A204.1 (cell line): ENCODE measurements at regions not wholly inside any gene's neighbourhood (a gene's known extent, or its start where the extent isn't known, plus 50 kb on each side); places are given as distances from the start of the nearest gene placed in this dataset.
"Not testable (repeated sequence)": the region's sequence is repeated elsewhere in the genome, so short reads cannot be mapped to it uniquely, and the experiment has no call there.

ENCODE experiments used
- FAIRE-seq: peaks from 2 replicates; lab custom pipeline; 2012; peaks lifted over from hg19 to GRCh38; lab: Jason Lieb, UNC

DNA sequence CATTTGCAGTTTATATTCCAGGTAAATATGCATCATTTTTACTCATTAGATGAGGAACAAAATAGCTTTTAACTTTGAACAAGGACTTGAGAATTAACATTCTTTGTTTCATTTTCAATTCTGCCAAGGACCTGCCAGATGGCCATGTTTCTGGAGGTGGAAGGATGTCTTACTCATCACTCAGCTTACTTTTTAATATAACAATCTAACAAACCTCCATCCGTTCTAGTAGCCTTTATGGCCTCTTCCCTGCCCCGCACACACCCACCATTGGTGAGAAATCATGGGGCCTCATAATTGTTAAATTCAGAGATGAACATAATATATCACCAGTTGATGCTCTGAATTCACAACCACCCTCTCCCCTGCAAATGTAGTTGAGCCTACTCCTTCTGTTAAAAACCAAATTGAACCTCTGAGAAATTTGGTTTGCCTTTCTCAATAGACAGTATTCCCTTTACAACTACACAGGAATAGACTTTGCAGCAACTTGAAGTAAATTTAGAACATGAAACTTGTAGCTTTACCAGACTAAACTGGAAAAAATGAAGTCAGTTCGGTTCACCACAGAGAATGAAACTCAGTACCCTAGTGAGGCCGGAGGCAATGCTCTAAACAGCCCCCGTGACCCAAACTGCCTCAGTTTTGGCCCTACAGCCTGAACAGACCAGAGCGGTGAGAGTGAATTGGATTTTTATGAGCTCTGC, 50.1 kb upstream of the ACSL4 start:
- no peak for FAIRE-seq

DNA sequence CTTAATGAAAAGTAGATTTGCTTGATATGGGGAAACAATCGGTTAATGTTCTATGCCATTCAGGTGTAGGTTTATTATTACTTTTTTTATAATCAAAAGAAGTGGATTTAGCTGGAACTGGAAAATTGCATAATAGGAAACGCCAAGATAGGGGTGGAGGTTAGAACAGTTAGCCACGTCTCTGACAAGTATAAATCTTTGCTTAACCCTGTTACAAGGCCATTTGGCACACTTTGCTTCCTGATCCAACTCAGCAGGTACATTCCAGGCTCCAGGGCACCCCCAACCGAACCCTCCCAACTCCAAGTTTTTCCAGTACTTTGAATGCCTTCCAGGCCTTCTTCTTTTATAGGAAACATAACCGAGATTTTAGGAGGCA, 50.6 kb upstream of the ACSL4 start:
- no peak for FAIRE-seq

DNA sequence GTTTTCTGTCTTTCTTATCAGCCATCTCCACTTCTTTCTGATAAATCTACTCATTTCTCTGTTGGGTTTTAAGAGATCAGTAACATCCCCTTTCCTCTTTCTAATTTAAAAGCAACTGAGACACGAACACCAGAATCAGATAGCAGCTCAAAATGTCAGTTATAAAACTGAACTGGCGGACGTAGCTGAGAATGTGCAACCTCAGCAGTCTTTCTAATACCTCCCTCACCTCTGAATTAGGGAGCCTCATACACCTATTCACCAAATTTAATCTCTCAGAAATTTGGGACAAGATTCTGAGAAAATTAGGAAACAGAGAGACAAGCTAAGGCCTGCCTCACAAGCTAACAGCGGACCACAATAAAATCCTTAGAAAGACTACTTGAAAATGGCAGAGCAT, 52.0 kb upstream of the ACSL4 start:
- FAIRE-seq = no peak

DNA sequence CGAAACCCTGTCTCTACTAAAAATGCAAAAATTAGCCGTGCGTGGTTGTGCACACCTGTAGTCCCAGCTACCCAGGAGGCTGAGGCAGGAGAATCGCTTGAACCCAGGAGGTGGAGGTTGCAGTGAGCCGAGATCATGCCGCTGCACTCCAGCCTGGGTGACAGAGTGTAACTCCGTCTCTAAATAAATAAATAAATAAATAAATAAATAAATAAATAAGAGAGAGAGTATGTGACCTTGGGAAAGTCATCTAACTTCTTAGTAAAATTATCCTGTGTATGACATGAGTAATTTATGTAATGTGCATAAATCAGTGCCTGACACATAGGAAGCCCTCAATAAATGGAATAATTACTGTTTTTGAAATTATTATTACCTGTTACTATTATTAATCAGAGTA, 57.5 kb upstream of the ACSL4 start:
- not testable (repeated sequence) for FAIRE-seq

DNA sequence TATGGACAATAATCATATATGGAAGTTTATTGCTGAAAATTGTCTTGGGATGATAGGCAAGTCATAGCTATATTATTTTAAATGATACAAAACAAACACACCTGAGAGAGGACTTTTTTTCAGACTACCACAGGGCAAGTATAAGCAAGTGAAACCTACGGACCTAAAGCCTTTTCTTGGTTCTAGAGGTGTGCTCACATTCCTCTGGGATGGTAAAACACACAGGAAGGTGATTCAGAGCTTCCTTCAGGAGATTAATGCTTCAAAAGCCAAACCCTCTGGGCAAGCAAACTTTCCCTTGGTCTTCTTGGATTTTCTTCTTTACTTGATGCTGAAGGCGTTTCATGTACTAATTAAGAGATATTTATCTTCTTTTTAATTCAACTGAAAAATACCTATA, 60.1 kb upstream of the ACSL4 start:
- no peak for FAIRE-seq

DNA sequence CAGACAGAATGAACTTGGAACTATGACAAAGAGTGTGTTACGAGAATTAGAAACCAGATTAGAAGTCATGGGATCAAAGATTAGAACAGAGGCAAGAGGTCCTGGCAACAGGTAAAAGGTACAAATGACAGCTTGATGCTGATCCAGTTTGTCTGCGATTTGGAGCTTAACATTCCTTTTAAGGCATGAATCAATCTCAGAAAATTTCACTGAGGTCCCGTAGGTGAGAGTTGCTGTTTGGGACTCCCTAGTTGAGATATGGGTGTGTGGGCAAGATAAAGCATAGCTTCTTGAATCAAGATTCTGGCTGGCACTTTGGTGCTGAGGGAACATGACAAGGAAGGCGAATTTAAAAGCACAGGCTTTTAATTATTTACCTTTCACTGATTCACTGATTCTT, 62.6 kb upstream of the ACSL4 start:
- FAIRE-seq = no peak

DNA sequence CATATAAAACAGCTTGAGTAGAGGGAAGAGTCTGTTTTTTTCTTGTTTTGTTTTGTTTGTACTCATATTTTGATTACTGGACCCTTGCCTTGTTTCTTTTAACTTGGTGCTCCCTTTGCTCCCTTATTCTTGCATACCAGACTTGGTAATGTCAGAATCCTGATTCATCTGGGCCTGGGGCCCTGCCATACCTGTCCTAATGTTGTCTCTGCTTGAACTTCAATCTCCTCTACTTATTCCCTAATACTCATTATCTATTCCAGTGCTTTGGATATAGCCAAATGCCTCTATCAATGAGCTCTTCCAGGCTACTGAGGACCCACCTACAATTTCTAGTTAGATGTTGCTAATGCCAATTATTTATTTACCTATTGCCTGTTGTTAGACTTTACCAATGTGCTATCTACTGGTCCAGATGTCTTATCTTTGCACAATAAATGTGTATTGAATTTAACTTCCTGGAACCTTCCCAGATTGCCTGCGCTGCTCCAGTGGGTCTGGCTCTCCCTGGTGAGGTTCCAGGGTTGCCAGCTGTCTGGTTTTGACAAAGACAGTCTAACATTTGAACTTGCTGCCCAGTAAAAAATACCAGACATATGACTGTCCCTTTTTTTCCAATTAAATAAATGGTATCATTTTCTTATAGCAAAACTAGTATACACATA, 64.4 kb upstream of the ACSL4 start:
- no peak for FAIRE-seq

DNA sequence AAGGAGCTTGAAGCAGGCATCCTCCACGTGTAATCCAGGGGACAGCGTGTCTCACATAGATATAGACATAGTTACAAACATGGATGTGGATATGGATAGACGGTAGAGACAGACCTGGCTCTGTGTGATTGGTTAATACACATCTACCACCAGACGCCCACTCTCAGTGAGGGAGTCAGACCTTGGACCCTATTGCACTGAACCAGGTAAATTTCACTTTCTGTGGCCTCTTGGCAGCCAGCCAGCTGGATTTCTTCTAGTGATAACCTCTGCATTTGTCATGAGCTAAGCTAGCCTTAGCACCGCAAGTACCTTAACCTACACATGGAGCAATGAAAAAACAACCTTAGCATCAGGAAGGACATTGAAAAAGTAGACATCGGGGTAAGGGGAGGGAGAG, 79.2 kb upstream of the ACSL4 start:
- no peak for FAIRE-seq

DNA sequence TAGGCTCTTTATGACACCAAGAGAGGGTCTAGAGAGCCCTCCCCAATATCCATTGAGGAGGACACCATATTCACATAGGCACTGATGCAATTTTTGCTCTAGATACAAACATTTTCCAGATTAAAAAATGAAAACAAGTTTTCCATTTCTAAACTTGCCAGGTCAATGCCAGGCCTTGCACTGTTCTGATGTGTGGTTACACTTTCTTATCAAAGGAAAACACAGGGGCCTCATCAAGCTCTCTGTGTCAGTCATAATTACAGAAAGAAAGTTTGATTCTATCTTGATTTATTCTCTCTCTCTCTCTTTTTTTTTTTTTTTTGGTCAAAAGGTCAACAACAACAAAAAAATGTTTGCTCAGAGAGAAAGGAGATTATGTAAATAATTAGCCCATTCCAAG, 80.2 kb upstream of the ACSL4 start:
- no peak for FAIRE-seq

DNA sequence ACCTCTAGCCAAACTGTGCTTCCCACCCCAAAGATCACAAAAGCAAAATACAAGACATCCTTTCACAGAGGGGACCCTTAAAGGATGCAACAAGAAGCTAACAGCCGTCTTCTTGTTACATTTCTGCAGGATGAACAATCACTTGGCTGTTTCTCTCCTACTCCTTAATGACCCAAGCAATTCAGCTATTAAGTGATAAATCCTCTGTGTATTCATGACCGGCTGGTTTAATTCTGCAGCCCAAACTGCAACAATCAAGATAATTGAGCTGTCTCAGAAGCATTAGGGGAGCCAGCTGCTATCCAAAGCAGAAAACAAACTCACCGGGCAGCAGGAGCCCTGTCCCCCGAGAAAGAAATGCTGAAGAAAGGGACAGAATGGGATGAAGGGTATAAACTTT, 85.9 kb upstream of the ACSL4 start:
- FAIRE-seq = no peak

DNA sequence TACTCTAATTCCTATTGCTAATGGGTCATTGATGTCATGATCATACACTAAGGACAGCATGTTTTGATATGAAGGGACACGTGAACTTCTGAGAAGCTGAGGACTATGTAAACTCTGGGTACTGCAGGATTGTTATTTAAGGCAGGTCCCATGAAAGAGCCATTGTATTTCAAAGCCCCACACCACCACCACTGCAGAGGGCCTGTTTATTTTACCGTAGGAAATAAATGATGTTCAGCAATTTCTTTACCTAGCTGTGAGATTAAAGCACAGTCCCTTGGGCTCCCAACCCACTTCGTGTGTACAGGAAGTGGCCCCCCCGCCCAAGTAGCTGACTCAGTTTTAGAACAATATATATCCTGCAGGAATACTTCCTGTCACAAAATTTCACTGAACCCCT, 89.8 kb upstream of the ACSL4 start:
- FAIRE-seq = no peak

DNA sequence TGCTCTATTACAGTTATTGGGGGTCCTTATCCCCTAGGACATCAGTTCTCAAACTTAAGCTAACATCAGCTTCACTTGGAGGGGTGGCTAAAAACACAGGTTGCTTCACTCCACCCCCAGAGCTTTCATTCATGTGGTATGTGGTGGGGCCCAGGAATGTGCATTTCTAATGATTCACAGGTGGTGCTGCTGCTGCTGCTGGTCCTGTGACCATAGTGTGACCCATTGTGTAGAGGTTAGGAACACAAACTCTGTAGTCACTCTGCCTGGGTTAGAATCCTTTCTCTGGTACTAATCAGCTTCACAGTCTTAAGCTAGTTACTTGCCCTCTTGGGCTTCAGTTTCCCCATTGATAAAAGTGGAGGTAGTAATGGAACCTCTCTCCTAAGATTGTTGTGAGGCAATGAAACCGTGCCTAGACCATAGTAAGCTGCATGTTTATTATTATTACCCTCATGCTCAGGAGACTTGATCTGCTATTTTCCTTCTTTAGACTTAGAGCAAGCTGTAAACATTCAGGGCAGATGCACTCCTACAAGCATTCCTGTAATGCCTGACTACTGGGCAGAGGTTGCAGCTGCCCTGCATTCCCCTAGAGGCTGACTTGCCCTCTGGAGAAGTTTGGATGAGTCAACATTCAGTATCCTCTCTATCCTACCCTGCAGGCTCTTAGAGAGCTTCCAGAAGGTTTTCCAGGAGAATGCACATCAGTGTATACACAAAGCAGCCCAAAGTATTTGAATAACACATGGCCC, 94.1 kb upstream of the ACSL4 start:
- FAIRE-seq = no peak

DNA sequence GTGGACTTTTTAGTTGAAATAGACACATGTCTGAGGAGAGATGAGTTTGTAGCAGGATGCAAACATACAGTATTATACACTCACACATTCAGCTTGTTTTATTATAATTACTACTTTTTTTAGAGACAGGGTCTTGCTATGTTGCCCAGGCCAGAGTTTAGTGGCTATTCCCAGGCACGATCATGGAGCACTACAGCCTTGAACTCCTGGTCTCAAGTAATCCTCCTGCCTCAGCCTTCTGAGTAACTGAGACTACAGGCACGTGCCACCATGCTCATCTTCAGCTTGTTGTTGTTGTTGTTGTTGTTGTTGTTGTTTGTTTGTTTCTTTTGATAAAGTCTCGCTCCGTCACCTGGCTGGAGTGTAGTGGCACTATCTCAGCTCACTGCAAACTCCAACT, 94.7 kb upstream of the ACSL4 start:
- FAIRE-seq = no peak

DNA sequence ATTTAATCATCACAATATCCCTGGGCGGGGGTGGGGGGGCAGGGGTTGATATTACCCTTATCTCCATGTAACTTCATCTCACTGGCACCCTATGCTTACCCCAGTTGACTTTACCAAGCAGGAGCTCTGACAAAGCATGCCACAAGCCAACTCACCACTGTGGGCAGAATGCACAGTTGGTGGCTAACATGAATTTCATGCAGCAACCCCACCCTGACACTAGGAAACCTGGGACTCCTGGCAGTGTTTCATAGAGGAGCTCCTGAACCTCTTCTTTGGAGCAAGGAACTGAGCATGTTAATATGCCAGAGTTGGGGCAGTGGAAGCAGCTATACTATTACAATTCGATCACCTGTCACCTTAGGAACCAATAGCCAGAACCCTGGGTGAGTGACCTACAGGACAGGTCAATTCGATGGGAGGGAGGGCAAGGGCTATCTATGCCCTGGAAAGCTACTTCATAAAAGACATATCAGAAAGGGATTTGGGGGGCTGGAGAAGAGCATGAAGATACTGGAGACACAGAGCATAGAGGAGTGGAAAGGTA, 97.2 kb upstream of the ACSL4 start:
- no peak for FAIRE-seq

DNA sequence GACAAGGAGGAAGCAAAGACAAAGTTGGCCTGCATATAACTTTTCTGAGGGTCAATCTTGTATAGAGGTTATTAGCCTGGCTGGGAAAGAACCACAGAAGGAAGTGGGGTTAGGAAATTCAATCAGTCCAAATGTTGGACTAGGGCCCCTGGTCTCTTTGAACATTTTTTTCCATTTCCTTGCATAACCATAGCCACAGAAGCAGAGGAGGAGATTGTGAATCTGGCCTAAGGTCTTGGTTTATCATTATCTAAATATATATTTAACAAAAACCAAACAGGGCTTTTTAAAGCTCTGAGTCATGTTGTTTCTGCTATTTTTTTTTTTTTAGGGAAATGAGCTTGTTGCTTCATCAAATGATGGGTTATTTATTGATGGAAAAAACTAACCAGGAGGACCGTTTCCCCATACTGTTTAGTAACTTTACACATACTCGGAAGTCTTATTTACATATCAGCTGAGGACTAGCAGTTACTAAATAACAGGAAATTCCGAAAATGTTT, 97.7 kb upstream of the ACSL4 start:
- no peak for FAIRE-seq

DNA sequence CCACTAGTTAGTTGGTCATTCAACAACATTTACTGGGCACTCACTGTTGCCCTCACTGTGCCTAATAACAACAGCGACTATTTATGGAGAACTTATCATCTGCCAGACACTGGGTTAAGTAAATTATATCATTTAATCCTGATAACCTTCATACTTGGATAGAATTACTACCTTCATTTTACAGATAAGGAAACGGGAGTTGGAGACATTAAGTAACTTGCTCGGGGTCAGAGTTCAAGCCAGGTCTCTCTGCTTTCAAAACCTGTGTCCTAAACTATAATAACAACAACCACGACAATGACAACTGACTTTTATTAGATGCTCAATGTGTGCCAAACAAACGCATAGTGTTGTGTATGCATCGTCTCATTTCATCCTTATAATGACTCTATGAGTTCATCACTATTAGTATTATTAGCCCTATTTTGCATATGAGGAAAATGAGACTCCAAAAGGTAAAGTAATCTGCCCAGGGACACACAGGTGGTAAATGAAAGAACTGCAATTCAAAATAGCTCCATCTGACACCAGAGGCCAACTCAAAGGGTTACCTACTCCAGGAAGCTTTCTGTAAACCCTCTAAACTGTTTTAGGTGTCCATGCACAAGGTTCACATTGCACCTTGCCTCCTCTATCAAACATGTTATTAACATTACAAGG, 98.4 kb upstream of the ACSL4 start:
- no peak for FAIRE-seq

DNA sequence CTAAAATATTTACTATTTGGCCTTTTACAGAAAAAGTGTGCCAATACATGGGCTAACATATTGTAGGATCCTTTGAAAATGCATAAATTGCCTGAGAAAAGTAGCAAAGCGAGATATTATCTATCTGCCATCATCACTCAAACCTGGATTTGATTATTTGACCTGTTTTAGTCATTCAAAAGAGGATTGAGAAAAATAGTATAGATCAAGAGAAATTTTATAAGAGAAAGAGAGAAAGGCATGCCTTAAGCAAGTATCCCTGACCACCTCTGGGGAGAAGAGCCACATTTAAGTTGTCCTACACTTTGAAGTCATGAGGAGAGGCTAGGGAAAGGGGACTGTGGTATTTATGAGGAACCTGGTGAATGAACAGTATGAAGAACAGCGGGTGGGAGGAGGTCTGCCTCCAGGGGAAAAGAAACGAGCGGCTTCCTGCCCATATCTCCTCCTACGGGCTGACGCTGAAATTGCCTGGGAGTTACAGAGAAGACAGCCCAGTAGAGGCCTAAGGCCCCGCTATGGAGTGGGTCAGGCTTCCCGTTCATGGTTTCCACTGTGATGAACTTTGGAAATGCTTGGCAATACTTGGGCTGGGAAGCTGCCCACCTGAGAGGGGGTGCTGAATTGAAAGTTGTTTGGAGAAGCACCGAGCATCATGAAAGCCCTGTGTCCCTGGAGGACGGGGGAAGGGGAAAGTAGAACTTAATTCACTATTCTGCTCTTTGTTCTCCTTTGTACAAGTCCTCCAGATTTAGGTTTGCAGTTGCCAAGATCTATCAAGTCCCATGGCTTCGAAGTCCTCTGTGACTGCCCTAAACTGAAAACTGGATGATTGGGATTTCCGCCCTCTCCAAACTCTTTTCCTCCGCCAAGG, 106.9 kb upstream of the ACSL4 start:
- FAIRE-seq = no peak

DNA sequence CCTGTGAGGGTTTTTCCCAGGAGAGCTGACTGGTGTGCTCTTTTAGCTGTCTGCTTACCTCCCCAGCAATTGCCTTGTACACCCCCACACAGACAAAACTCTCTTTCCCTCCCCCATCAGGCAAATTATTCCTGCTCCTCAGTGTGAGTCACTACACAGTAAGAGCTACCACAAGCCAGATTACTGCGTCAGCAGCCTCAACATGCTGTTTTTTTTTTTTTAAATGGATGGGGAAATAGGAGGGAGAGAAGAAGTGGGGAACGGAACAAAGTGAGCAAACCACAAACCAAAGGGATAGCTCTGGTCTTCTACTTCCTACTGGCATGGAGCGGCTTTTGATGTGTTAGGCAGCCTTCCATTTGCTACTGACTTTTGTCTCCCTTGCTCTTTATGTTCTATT, 107.5 kb upstream of the ACSL4 start:
- FAIRE-seq = no peak

DNA sequence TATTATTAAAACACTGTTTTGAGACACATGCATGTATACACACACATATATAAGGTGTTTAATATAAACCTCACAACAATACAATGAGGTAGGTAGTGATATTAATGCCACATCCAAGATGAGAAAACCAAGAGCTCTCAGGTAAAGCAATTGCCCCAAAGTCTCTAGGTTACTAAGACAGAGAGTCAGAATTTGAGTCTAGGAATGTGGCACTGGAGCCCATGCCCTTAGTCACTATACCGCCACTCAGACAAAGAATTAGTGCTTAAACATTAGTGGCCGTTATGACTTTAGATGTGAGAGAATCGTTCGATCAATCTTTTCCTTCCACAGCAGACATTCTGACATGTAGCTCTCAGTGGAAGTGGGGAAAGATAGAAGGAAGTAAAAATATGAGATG, 108.2 kb upstream of the ACSL4 start:
- FAIRE-seq = no peak

DNA sequence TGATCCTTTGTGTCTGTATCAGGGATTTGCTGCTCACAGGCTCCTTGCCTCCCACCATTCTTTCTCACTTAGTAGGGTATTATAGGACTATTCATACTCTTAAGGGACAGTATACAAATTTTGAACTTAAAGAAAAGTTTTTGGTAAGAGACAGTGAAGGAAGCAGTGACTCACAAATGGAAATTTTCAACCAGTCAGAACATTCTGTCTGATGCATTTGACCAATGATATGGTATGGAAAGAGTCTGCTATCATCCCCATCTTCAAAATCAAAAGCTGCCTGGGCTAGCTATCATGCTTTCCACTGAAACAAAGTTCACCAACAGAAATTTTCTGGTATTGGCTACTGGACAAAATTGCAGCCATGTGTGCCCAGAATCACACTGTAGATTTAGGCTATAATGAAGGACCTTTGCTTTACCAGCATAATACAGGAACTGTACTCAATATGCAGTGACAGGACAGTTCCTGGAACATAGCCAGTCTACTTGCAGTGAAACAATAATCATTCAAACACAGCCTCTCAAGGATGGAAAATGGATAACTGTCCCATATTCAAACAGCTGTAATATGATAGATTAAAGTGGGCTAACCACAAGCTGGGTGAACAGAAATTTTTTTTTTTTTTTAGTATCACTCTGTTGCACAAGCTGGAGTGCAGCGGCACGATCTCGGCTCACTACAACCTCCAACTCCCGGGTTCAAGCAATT, 109.0 kb upstream of the ACSL4 start:
- FAIRE-seq = no peak

DNA sequence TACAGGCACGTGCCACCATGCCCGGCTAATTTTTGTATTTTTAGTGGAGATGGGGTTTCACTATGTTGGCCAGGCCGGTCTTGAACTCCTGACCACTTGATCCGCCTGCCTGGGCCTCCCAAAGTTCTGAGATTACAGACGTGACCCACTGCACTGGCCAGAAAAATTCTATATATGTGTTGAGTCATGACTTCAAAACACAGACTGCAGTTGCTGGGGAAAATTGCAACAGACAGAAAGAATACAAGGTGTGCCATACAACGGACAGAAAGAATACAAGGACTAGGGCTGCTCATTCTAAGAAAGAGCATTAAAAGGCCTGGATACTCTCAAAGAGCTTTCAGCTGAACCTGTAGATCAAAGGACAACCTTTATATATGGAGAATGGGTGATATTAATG, 109.6 kb upstream of the ACSL4 start:
- no peak for FAIRE-seq
